ENCODE measurements at regions not wholly inside any gene's neighbourhood (a gene's known extent, or its start where the extent isn't known, plus 50 kb on each side); places are given as distances from the start of the nearest gene placed in this dataset.
"Not testable (repeated sequence)": the region's sequence is repeated elsewhere in the genome, so short reads cannot be mapped to it uniquely, and the experiment has no call there.

- ATAC-seq (ENCODE audit: poor library complexity) = no peak
- DNase-seq = no peak
- intact Hi-C loops (cut with DNase I) = no loop called here
Measured at GRCh38 chr18:10147752-10148151, 233.9 kb downstream of the VAPA start.

GRCh38 chr18:10148189-10148929 is 234.5 kb downstream of the VAPA start:
- intact Hi-C loops (cut with DNase I) = no loop called here
- no peak for DNase-seq
- ATAC-seq (ENCODE audit: poor library complexity) = no peak

GRCh38 chr18:10149768-10150556 is 236.1 kb downstream of the VAPA start:
- no peak for ATAC-seq (ENCODE audit: poor library complexity)
- intact Hi-C loops (cut with DNase I) = no loop called here
- no peak for DNase-seq

- DNase-seq; intact Hi-C loops (cut with DNase I); ATAC-seq (ENCODE audit: poor library complexity): not testable (repeated sequence)
Measured at GRCh38 chr18:10150576-10150975, 236.8 kb downstream of the VAPA start.

- ATAC-seq (ENCODE audit: poor library complexity) (no peak), DNase-seq (no peak)
- intact Hi-C loops (cut with DNase I) = no loop called here
Measured at GRCh38 chr18:10152475-10152874, 238.7 kb downstream of the VAPA start.

- intact Hi-C loops (cut with DNase I) = no loop called here
- ATAC-seq (ENCODE audit: poor library complexity) (peak; percentile 74), DNase-seq (no peak)
Measured at GRCh38 chr18:10153924-10154752, 240.3 kb downstream of the VAPA start.

GRCh38 chr18:10157706-10158105 is 243.9 kb downstream of the VAPA start:
- intact Hi-C loops (cut with DNase I) = no loop called here
- no peak for ATAC-seq (ENCODE audit: poor library complexity)

GRCh38 chr18:10160251-10160650 is 246.4 kb downstream of the VAPA start:
- intact Hi-C loops (cut with DNase I) = no loop called here
- no peak for ATAC-seq (ENCODE audit: poor library complexity)
- DNase-seq = no peak

More at GRCh38 chr18:10157706-10158105, 243.9 kb downstream of the VAPA start:
- no peak for DNase-seq

GRCh38 chr18:10161315-10161714 is 247.5 kb downstream of the VAPA start:
- ATAC-seq (ENCODE audit: poor library complexity) (no peak), DNase-seq (no peak)
- intact Hi-C loops (cut with DNase I) = no loop called here

- intact Hi-C loops (cut with DNase I) = no loop called here
- DNase-seq = no peak
- ATAC-seq (ENCODE audit: poor library complexity) = no peak
Measured at GRCh38 chr18:10162340-10162739, 248.5 kb downstream of the VAPA start.

GRCh38 chr18:10164271-10165071 is 250.7 kb downstream of the VAPA start:
- intact Hi-C loops (cut with DNase I) = no loop called here
- ATAC-seq (ENCODE audit: poor library complexity) = peak; percentile 69
- no peak for DNase-seq

GRCh38 chr18:10166164-10166807 is 252.5 kb downstream of the VAPA start:
- intact Hi-C loops (cut with DNase I) = no loop called here
- ATAC-seq (ENCODE audit: poor library complexity) = no peak

GRCh38 chr18:10167759-10168158 is 253.9 kb downstream of the VAPA start:
- ATAC-seq (ENCODE audit: poor library complexity) = no peak
- DNase-seq = no peak
- intact Hi-C loops (cut with DNase I) = no loop called here

More at GRCh38 chr18:10166164-10166807, 252.5 kb downstream of the VAPA start:
- no peak for DNase-seq

GRCh38 chr18:10168477-10168876 is 254.7 kb downstream of the VAPA start:
- no peak for ATAC-seq (ENCODE audit: poor library complexity)
- DNase-seq = no peak
- intact Hi-C loops (cut with DNase I) = no loop called here

- no peak for DNase-seq
- ATAC-seq (ENCODE audit: poor library complexity) = no peak
- intact Hi-C loops (cut with DNase I) = no loop called here
Measured at GRCh38 chr18:10169064-10169562, 255.3 kb downstream of the VAPA start.

- DNase-seq = no peak
- intact Hi-C loops (cut with DNase I) = no loop called here
- no peak for ATAC-seq (ENCODE audit: poor library complexity)
Measured at GRCh38 chr18:10169814-10170213, 256.0 kb downstream of the VAPA start.

GRCh38 chr18:10170375-10170774 is 256.6 kb downstream of the VAPA start:
- intact Hi-C loops (cut with DNase I) = no loop called here
- ATAC-seq (ENCODE audit: poor library complexity) (no peak), DNase-seq (no peak)

GRCh38 chr18:10175333-10175732 is 261.5 kb downstream of the VAPA start:
- ATAC-seq (ENCODE audit: poor library complexity); DNase-seq; intact Hi-C loops (cut with DNase I): not testable (repeated sequence)

Measured in Right ventricle myocardium superior (tissue), 1 donor.